ENCODE measurements at regions not wholly inside any gene's neighbourhood (a gene's known extent, or its start where the extent isn't known, plus 50 kb on each side); places are given as distances from the start of the nearest gene placed in this dataset.
"Not testable (repeated sequence)": the region's sequence is repeated elsewhere in the genome, so short reads cannot be mapped to it uniquely, and the experiment has no call there.

- BruUV-seq (replicated peaks), result no TSS peak
- H3K27me3 ChIP-seq (ENCODE audit: control insufficient read depth, insufficient read depth, low read length), result peaks cover 9% of the 10 kb centered on the region; the same call in 1 of the 2 replicates
- intact Hi-C loops (cut with micrococcal nuclease; ENCODE audit: unreplicated experiment), result no loop called here
- H3K9me3 ChIP-seq (ENCODE audit: control insufficient read depth, insufficient read depth, low read depth, low read length), result no peaks in the 10 kb centered on the region
- H3K4me3 ChIP-seq (ENCODE audit: low read depth in 2 of 2, low read length in 2 of 2), result no peak overlapping the region
- H3K4me1 ChIP-seq (ENCODE audit: control insufficient read depth, insufficient read depth, low read length), result no peaks in the 10 kb centered on the region
- no peaks in the 10 kb centered on the region for H3K36me3 ChIP-seq (ENCODE audit: control insufficient read depth, insufficient read depth, low read length)
- no peak for TF ChIP-seq REST (IDR thresholded peaks at IDR 0.05; ENCODE audit: insufficient read depth in 1 of 2, low read depth in 2 of 2, low read length in 1 of 2)
- ATAC-seq (no peak), DNase-seq (ENCODE audit: low read depth, low spot score) (no peak)
- no peak overlapping the region for H3K27ac ChIP-seq (ENCODE audit: low read length)
- CTCF ChIA-PET, result no interaction called here
- POLR2A ChIA-PET, result no interaction called here
- in situ Hi-C loops (cut with HindIII; ENCODE audit: low pct_unique_long_range_greater_than_20kb, low sequenced_read_pairs), result no loop called here
These were observed 234.1 kb downstream of the CDH26 start for GRCh38 chr20:60192326-60192725.

GRCh38 chr20:60199132-60199531 lies 240.9 kb downstream of the CDH26 start:
- H3K36me3 ChIP-seq (ENCODE audit: control insufficient read depth, insufficient read depth, low read length); H3K27ac ChIP-seq (ENCODE audit: low read length); ATAC-seq; BruUV-seq (replicated peaks); CTCF ChIA-PET; H3K27me3 ChIP-seq (ENCODE audit: control insufficient read depth, insufficient read depth, low read length); H3K9me3 ChIP-seq (ENCODE audit: control insufficient read depth, insufficient read depth, low read depth, low read length); intact Hi-C loops (cut with micrococcal nuclease; ENCODE audit: unreplicated experiment); POLR2A ChIA-PET; H3K4me1 ChIP-seq (ENCODE audit: control insufficient read depth, insufficient read depth, low read length); H3K4me3 ChIP-seq (ENCODE audit: low read depth in 2 of 2, low read length in 2 of 2); in situ Hi-C loops (cut with HindIII; ENCODE audit: low pct_unique_long_range_greater_than_20kb, low sequenced_read_pairs); DNase-seq (ENCODE audit: low read depth, low spot score): not testable (repeated sequence)

- no peak overlapping the region for H3K4me3 ChIP-seq (ENCODE audit: low read depth in 2 of 2, low read length in 2 of 2)
- no peaks in the 10 kb centered on the region for H3K36me3 ChIP-seq (ENCODE audit: control insufficient read depth, insufficient read depth, low read length)
- intact Hi-C loops (cut with micrococcal nuclease; ENCODE audit: unreplicated experiment), result no loop called here
- no peaks in the 10 kb centered on the region for H3K4me1 ChIP-seq (ENCODE audit: control insufficient read depth, insufficient read depth, low read length)
- H3K27ac ChIP-seq (ENCODE audit: low read length), result no peak overlapping the region
- ChIA-PET POLR2A (no interaction called here), CTCF (no interaction called here)
- ATAC-seq (no peak), DNase-seq (ENCODE audit: low read depth, low spot score) (no peak)
- BruUV-seq (replicated peaks), result no TSS peak
- no peaks in the 10 kb centered on the region for H3K27me3 ChIP-seq (ENCODE audit: control insufficient read depth, insufficient read depth, low read length)
- in situ Hi-C loops (cut with HindIII; ENCODE audit: low pct_unique_long_range_greater_than_20kb, low sequenced_read_pairs), result no loop called here
- TF ChIP-seq REST (IDR thresholded peaks at IDR 0.05; ENCODE audit: insufficient read depth in 1 of 2, low read depth in 2 of 2, low read length in 1 of 2) (no peak), CTCF (IDR thresholded peaks at IDR 0.05) (no peak), SIN3A (IDR thresholded peaks at IDR 0.05; ENCODE audit: borderline replicate concordance, insufficient read depth, low read depth, low read length) (no peak), TCF7L2 (IDR thresholded peaks at IDR 0.05; ENCODE audit: low read depth, low read length) (no peak), POLR2AphosphoS5 (IDR thresholded peaks at IDR 0.05; ENCODE audit: low read depth, low read length) (no peak)
- H3K9me3 ChIP-seq (ENCODE audit: control insufficient read depth, insufficient read depth, low read depth, low read length), result no peaks in the 10 kb centered on the region
These were observed 241.6 kb downstream of the CDH26 start for GRCh38 chr20:60199866-60200265.

All from Panc1 (cell line).